Right atrium auricular region (tissue), 2 donors: ENCODE measurements at regions not wholly inside any gene's neighbourhood (a gene's known extent, or its start where the extent isn't known, plus 50 kb on each side); places are given as distances from the start of the nearest gene placed in this dataset.

ENCODE experiments used
- DNase-seq: peaks from one replicate; pipeline ENCODE4 v3.0.0-alpha.2; 2019; ENCODE audit warnings: low spot score
- H3K27ac ChIP-seq, 2 donors: fragments of 200-600 bp; sonication (generic); 1 replicate in 1 of 2; 2 replicates in 1 of 2; pipeline ENCODE4 v1.5.1; 2016 to 2019
- H3K27me3 ChIP-seq, 2 donors: fragments of 200-600 bp; sonication (generic); one replicate each; pipeline versions ENCODE4 v1.5.1 to v1.6.0; 2017 to 2019
- H3K36me3 ChIP-seq: fragments of 200-600 bp; sonication (generic); one replicate; pipeline ENCODE4 v1.5.1; 2016
- H3K4me1 ChIP-seq, 2 donors: fragments of 200-600 bp; sonication (generic); one replicate each; pipeline versions ENCODE4 v1.5.1 to v1.6.0; 2017 to 2019
- H3K4me3 ChIP-seq, 2 donors: fragments of 200-600 bp; sonication (generic); 1 replicate in 1 of 2; 2 replicates in 1 of 2; pipeline ENCODE4 v1.5.1; 2017 to 2019; ENCODE audit warnings: mild to moderate bottlenecking in 1 of 2, moderate library complexity in 1 of 2
- H3K9me3 ChIP-seq, 2 donors: fragments of 200-600 bp; sonication (generic); one replicate each; pipeline ENCODE4 v1.5.1; 2019
- TF ChIP-seq, protein P1 (sequence below), 2 donors: fragments of 200-600 bp; sonication (generic); IDR thresholded peaks; one replicate each; pipeline ENCODE4 v1.5.1; 2019; ENCODE audit warnings: antibody characterized with exemption in 2 of 2

DNA sequence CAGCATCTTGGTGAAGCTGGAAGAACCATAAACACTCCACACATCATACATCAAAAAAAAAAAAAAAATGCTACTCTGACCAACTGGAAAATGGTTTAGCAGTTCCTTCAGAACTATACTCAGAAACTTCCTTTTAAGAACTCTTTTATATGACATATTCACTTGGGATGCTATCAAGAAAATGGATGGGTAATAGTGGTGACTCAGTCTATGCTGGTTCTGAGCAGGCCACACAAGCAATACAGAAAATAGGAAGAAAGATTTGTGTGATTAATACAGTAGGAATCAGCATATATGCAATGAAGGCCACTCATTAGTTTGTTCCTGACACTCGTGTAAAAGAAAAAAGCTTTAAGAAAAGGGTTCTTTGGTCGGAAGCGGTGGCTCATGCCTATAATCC, 123.5 kb upstream of the FAT4 start:
- Histone ChIP-seq H3K36me3 (no peaks in the 10 kb centered on the region), H3K4me1 (no peaks in the 10 kb centered on the region), H3K27me3 (no peaks in the 10 kb centered on the region), H3K9me3 (no peaks in the 10 kb centered on the region), H3K4me3 (no peak overlapping the region), H3K27ac (no peak overlapping the region)
- no peak for DNase-seq
- TF ChIP-seq, protein P1, sequence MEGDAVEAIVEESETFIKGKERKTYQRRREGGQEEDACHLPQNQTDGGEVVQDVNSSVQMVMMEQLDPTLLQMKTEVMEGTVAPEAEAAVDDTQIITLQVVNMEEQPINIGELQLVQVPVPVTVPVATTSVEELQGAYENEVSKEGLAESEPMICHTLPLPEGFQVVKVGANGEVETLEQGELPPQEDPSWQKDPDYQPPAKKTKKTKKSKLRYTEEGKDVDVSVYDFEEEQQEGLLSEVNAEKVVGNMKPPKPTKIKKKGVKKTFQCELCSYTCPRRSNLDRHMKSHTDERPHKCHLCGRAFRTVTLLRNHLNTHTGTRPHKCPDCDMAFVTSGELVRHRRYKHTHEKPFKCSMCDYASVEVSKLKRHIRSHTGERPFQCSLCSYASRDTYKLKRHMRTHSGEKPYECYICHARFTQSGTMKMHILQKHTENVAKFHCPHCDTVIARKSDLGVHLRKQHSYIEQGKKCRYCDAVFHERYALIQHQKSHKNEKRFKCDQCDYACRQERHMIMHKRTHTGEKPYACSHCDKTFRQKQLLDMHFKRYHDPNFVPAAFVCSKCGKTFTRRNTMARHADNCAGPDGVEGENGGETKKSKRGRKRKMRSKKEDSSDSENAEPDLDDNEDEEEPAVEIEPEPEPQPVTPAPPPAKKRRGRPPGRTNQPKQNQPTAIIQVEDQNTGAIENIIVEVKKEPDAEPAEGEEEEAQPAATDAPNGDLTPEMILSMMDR (IDR thresholded peaks at IDR 0.05), result no peak

DNA sequence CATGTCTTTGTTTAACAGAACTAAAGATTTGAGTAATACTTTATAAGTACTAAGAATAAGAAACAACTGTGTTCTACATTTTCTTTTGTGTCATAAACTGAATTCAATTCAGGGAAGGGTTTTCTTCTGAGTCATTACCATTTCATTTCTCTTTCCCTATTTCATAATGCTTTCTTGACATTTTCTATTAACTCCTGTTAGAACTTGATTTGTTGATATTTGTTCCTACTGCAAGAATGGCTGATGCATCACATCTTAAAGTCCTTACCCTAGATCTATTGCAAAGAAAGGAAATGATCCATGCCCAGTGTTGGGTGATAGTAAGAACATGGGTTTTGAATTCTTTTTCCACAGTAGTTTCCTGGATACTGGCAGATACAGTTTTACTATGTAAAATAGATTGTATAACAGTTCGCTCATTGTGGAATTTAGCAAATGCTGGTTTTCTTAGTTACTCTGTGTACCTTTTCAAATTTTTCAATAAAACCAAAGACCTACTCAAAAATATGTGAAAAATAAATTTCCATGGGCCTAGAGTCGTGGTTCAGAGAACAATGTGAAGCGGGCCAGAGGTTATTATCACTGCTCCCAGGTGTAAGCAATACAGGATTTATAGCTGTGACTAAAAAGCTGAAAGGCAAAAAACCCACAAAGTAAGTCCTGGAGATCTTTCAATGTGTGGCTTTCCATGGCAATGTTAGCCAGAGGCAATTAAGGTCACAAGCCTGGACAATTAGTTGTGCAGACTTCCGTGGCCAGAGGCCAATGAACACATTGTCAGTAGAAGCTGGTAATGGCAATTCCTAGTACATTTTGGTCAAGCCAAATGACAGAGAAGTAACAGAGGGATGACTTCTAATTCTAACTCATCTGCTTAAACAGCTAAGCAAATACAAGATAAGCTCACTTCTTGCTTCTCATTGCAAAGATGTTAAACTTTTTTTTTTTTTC, 127.3 kb upstream of the FAT4 start:
- H3K4me1 ChIP-seq, result no peaks in the 10 kb centered on the region
- H3K36me3 ChIP-seq, result no peaks in the 10 kb centered on the region
- TF ChIP-seq, protein P1 (IDR thresholded peaks at IDR 0.05), result no peak
- H3K27ac ChIP-seq, result no peak overlapping the region
- DNase-seq, result no peak
- no peaks in the 10 kb centered on the region for H3K9me3 ChIP-seq
- H3K27me3 ChIP-seq, result no peaks in the 10 kb centered on the region
- H3K4me3 ChIP-seq, result no peak overlapping the region

DNA sequence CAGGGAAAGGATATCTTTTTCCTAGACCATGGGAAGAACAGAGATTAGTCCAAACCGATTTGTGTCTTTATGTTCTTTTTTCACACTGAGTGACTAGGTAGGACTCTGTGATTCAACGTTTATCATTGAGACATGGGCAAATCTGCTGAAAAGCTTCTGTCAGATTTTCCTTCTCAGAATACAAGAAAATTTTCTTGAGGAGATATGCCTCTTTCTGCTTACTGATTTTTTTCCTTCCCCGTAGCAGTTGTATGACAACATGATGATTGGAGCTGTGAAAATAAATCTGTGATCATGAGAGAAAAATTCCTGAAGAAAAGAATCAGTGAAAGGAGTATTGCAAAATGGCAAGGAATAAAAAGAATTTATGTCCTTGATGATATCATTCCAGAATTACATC, 130.6 kb upstream of the FAT4 start:
- DNase-seq, result no peak
- H3K4me1 ChIP-seq, result no peaks in the 10 kb centered on the region
- no peaks in the 10 kb centered on the region for H3K9me3 ChIP-seq
- no peaks in the 10 kb centered on the region for H3K27me3 ChIP-seq
- no peak overlapping the region for H3K27ac ChIP-seq
- H3K36me3 ChIP-seq, result no peaks in the 10 kb centered on the region
- no peak overlapping the region for H3K4me3 ChIP-seq
- TF ChIP-seq, protein P1 (IDR thresholded peaks at IDR 0.05), result no peak

DNA sequence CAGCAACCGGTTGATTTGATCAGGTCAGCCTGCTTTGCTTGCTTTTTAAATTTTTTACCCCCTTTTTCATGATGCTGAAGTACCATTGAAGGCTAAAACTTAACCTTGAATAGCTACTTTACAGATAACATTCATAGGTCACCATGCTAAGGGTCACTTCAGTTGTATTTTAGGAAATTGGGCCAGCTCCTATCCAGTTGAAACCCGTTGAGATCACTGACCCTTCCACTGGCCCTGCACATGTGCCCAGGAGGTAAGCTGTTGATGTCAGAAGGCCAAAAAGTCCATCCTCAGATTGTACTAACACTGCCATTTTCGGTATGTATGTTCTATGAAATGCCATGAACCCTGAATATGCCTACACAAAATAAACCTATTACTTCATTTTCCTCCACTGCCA, 133.0 kb upstream of the FAT4 start:
- TF ChIP-seq, protein P1 (IDR thresholded peaks at IDR 0.05), result no peak
- no peaks in the 10 kb centered on the region for H3K36me3 ChIP-seq
- DNase-seq, result no peak
- H3K27ac ChIP-seq, result no peak overlapping the region
- no peak overlapping the region for H3K4me3 ChIP-seq
- H3K9me3 ChIP-seq, result no peaks in the 10 kb centered on the region
- H3K4me1 ChIP-seq, result no peaks in the 10 kb centered on the region
- H3K27me3 ChIP-seq, result no peaks in the 10 kb centered on the region

DNA sequence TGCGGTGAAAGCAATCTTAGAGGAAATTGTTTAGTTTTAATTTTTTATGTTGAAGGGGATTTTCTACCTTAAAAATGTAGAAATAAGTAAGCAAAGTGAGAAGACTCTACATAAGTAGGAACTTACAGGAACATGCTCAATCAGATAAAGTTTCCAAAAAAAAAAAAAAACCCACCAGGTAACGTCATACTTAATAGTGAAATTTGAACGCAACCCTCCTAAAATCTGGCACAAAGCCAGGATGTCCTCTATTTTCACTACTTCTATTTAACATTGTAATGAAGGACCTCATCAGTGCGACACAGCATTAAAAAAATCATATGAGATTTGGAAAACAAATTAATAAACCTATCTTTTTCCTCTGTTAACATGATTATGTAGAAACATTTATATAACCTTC, 135.0 kb upstream of the FAT4 start:
- no peaks in the 10 kb centered on the region for H3K36me3 ChIP-seq
- H3K27ac ChIP-seq, result no peak overlapping the region
- no peak overlapping the region for H3K4me3 ChIP-seq
- H3K4me1 ChIP-seq, result no peaks in the 10 kb centered on the region
- H3K27me3 ChIP-seq, result no peaks in the 10 kb centered on the region
- TF ChIP-seq, protein P1 (IDR thresholded peaks at IDR 0.05), result no peak
- no peak for DNase-seq
- H3K9me3 ChIP-seq, result no peaks in the 10 kb centered on the region
